ENCODE measurements at regions not wholly inside any gene's neighbourhood (a gene's known extent, or its start where the extent isn't known, plus 50 kb on each side); places are given as distances from the start of the nearest gene placed in this dataset.

DNA sequence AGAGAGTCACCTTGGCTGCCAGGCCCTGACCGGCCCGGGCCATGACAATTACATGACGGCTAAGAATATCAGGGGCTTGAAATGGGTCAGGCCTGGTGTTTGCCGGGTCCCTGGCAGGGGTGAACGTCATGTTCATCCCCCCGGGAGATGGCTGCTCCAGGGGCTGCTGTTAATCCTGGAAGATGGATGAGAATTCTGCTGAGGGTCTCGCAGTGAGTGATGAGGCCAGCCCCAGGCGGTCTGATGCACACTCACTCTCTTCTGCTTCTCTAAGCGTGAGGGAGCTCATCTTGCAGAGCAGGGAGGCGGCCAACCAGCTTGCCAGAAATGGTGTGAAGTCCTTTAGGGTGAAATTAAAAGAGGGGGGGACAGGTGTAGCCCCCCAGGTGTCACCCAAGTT, 101.3 kb upstream of the ANO1 start:
- Histone ChIP-seq H3K4me3 (ENCODE audit: low read depth, low read length, poor library complexity, severe bottlenecking) (no peak overlapping the region), H3F3A (ENCODE audit: insufficient read depth, low read length) (no peaks in the 10 kb centered on the region), H2AFZ (ENCODE audit: low read length) (no peak overlapping the region), H3K9me2 (ENCODE audit: low read depth, low read length) (no peaks in the 10 kb centered on the region), H3K27me3 (ENCODE audit: insufficient read depth, low read length) (peaks cover 4% of the 10 kb centered on the region; the same call in 1 of the 2 replicates), H4K20me1 (ENCODE audit: insufficient read depth, low read length) (no peaks in the 10 kb centered on the region), H3K9me3 (ENCODE audit: low read length) (no peaks in the 10 kb centered on the region), H3K79me2 (ENCODE audit: insufficient read depth, low read length) (no peaks in the 10 kb centered on the region), H3K36me3 (ENCODE audit: insufficient read depth, low read length) (no peaks in the 10 kb centered on the region), H3K4me2 (ENCODE audit: low read length) (no peak overlapping the region), H3K9ac (ENCODE audit: low read length) (no peak overlapping the region), H3K4me1 (ENCODE audit: insufficient read depth, low read length, severe bottlenecking) (no peaks in the 10 kb centered on the region), H3K27ac (ENCODE audit: low read depth, low read length, poor library complexity, severe bottlenecking) (no peak overlapping the region)
- no peak for TF ChIP-seq EZH2 (IDR thresholded peaks at IDR 0.05; ENCODE audit: borderline replicate concordance, low read length)
- TF ChIP-seq, protein P1, sequence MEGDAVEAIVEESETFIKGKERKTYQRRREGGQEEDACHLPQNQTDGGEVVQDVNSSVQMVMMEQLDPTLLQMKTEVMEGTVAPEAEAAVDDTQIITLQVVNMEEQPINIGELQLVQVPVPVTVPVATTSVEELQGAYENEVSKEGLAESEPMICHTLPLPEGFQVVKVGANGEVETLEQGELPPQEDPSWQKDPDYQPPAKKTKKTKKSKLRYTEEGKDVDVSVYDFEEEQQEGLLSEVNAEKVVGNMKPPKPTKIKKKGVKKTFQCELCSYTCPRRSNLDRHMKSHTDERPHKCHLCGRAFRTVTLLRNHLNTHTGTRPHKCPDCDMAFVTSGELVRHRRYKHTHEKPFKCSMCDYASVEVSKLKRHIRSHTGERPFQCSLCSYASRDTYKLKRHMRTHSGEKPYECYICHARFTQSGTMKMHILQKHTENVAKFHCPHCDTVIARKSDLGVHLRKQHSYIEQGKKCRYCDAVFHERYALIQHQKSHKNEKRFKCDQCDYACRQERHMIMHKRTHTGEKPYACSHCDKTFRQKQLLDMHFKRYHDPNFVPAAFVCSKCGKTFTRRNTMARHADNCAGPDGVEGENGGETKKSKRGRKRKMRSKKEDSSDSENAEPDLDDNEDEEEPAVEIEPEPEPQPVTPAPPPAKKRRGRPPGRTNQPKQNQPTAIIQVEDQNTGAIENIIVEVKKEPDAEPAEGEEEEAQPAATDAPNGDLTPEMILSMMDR (IDR thresholded peaks at IDR 0.05; ENCODE audit: low read length) = no peak

DNA sequence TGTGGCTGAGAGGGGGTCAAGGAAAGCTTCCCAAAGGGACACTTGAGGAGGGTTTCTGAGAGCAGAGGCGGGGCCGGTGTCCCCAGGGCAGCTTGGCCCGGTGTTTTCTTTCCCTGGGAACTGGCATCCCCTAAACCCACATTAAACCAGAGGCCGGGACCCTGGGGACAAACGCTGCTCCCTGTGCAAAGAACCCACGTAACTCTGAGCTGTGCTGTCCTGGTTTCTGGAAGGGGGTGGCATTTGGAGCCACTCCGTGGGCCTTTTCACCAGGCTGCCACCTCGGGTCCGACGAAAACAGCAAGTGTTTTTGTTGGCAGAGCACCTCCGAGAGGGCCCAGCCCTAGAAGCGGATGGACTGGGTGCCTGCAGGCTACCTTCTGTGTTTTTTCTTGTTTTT, 100.2 kb upstream of the ANO1 start:
- no peak for TF ChIP-seq EZH2 (IDR thresholded peaks at IDR 0.05; ENCODE audit: borderline replicate concordance, low read length)
- TF ChIP-seq, protein P1 (IDR thresholded peaks at IDR 0.05; ENCODE audit: low read length) = no peak
- no peak overlapping the region for H2AFZ ChIP-seq (ENCODE audit: low read length)
- no peaks in the 10 kb centered on the region for H3F3A ChIP-seq (ENCODE audit: insufficient read depth, low read length)
- no peak overlapping the region for H3K4me3 ChIP-seq (ENCODE audit: low read depth, low read length, poor library complexity, severe bottlenecking)
- no peaks in the 10 kb centered on the region for H3K79me2 ChIP-seq (ENCODE audit: insufficient read depth, low read length)
- no peak overlapping the region for H3K27ac ChIP-seq (ENCODE audit: low read depth, low read length, poor library complexity, severe bottlenecking)
- H3K9ac ChIP-seq (ENCODE audit: low read length) = no peak overlapping the region
- no peaks in the 10 kb centered on the region for H3K9me2 ChIP-seq (ENCODE audit: low read depth, low read length)
- H3K27me3 ChIP-seq (ENCODE audit: insufficient read depth, low read length) = no peaks in the 10 kb centered on the region
- H4K20me1 ChIP-seq (ENCODE audit: insufficient read depth, low read length) = no peaks in the 10 kb centered on the region
- H3K4me2 ChIP-seq (ENCODE audit: low read length) = no peak overlapping the region
- no peaks in the 10 kb centered on the region for H3K36me3 ChIP-seq (ENCODE audit: insufficient read depth, low read length)
- H3K4me1 ChIP-seq (ENCODE audit: insufficient read depth, low read length, severe bottlenecking) = no peaks in the 10 kb centered on the region
- H3K9me3 ChIP-seq (ENCODE audit: low read length) = no peaks in the 10 kb centered on the region

DNA sequence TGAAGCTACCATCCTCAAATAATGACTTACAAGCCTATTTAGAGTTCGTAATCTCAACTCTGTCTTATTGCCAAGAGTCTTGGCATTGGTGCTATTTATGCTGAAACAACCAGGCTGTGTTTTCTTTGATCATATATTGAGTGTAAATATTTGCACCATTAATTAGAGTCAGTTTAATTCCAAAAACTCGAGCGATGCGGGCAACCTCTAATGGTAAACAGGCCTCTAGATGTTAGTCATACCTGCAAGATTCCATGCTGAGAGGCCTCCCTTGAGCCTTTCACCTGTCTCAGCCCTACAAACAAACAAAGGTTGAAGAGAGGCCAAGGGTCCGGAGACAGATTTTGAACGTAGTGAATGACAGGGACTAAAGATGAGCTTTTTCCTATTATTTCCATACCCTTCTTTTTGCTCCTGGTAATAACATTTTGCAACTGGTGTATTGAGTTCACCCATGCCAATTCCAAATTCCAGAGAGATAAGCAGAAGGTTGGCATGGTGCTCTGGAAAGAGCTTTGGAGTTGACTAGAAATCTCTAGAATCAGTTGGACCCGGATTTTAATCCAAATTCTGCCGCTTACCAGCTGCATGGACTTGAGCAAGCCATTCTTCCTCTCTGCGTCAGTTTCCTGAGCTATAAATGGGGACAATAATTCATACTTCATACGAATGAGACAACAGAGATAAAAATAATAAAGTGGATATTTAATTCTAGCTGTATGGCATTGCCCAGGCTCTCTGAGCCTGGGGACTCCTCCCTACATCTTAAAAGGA, 99.1 kb upstream of the ANO1 start:
- no peaks in the 10 kb centered on the region for H3K9me2 ChIP-seq (ENCODE audit: low read depth, low read length)
- H4K20me1 ChIP-seq (ENCODE audit: insufficient read depth, low read length) = no peaks in the 10 kb centered on the region
- H2AFZ ChIP-seq (ENCODE audit: low read length) = no peak overlapping the region
- H3K4me3 ChIP-seq (ENCODE audit: low read depth, low read length, poor library complexity, severe bottlenecking) = no peak overlapping the region
- no peaks in the 10 kb centered on the region for H3F3A ChIP-seq (ENCODE audit: insufficient read depth, low read length)
- no peak overlapping the region for H3K9ac ChIP-seq (ENCODE audit: low read length)
- H3K27me3 ChIP-seq (ENCODE audit: insufficient read depth, low read length) = no peaks in the 10 kb centered on the region
- no peaks in the 10 kb centered on the region for H3K4me1 ChIP-seq (ENCODE audit: insufficient read depth, low read length, severe bottlenecking)
- no peak overlapping the region for H3K4me2 ChIP-seq (ENCODE audit: low read length)
- no peaks in the 10 kb centered on the region for H3K36me3 ChIP-seq (ENCODE audit: insufficient read depth, low read length)
- H3K27ac ChIP-seq (ENCODE audit: low read depth, low read length, poor library complexity, severe bottlenecking) = no peak overlapping the region
- TF ChIP-seq, protein P1 (IDR thresholded peaks at IDR 0.05; ENCODE audit: low read length) = no peak
- TF ChIP-seq EZH2 (IDR thresholded peaks at IDR 0.05; ENCODE audit: borderline replicate concordance, low read length) = no peak
- H3K9me3 ChIP-seq (ENCODE audit: low read length) = no peaks in the 10 kb centered on the region
- H3K79me2 ChIP-seq (ENCODE audit: insufficient read depth, low read length) = no peaks in the 10 kb centered on the region

All from OCI-LY1 (cell line).